OCI-LY3 (cell line): ENCODE measurements at regions not wholly inside any gene's neighbourhood (a gene's known extent, or its start where the extent isn't known, plus 50 kb on each side); places are given as distances from the start of the nearest gene placed in this dataset.

Source experiments
- CTCF ChIP-seq: fragments of 200-600, 300-600 bp; sonication (generic); IDR thresholded peaks from 2 replicates; pipeline ENCODE4 v1.5.1; 2014; ENCODE audit warnings: antibody characterized with exemption, low read length, low read depth
- EZH2phosphoT487 ChIP-seq: fragments of 200-600 bp; shearing (Covaris generic); IDR thresholded peaks from 2 replicates; pipeline ENCODE4 v1.6.1; 2018; ENCODE audit warnings: antibody characterized with exemption, mixed run types, low read depth

DNA sequence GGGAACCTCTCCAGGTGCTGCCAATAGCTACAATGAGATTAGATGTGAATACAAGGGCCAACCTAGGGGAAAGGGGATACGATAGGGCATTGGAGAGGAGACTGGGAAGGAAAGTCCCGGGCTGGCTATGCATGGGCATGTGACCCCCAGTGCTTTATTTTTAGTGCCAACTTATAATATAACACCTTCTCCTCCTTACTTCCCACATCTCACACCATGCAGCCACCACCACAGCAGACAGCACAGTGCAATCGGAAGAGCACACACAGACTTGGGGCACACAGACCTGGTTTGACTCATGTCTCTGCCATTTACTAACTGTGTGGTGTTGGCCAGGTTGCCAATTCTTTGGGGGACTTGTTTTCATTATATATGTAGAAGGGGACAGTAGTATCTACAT is 85.4 kb downstream of the TOMM20 start:
- TF ChIP-seq CTCF (no peak), EZH2phosphoT487 (no peak)
